Adrenal gland (tissue), 9 donors: ENCODE measurements at regions not wholly inside any gene's neighbourhood (a gene's known extent, or its start where the extent isn't known, plus 50 kb on each side); places are given as distances from the start of the nearest gene placed in this dataset.

Experiments
- DNase-seq, 7 donors: peaks; one replicate each; pipeline ENCODE4 v3.0.0-alpha.2; 2019 to 2020
- H3K27ac ChIP-seq, 5 donors: fragments of 200-600 bp; sonication (generic) in 4 of 5; 1 replicate in 3 of 5; 2 replicates in 2 of 5; pipeline versions ENCODE4 v1.5.1 to v1.8.0; 2016 to 2020; ENCODE audit warnings: mild to moderate bottlenecking in 1 of 5
- H3K27me3 ChIP-seq: fragments of 200-600 bp; 2 replicates; pipeline ENCODE4 v1.8.0; 2021
- H3K36me3 ChIP-seq, 2 donors: fragments of 200-600 bp; replicated peaks in 1 of 2; 1 replicate in 1 of 2; 2 replicates in 1 of 2; pipeline versions ENCODE4 v1.5.1 to v1.8.0; 2018 to 2022
- H3K4me1 ChIP-seq, 2 donors: fragments of 200-600 bp; replicated peaks in 1 of 2; 1 replicate in 1 of 2; 2 replicates in 1 of 2; pipeline versions ENCODE4 v1.5.1 to v1.8.0; 2018 to 2021
- H3K4me3 ChIP-seq, 4 donors: fragments of 200-600 bp; sonication (generic) in 3 of 4; one replicate each; pipeline ENCODE4 v1.5.1; 2016 to 2018
- H3K9me3 ChIP-seq, 3 donors: fragments of 200-600 bp; sonication (generic) in 1 of 3; replicated peaks in 1 of 3; 1 replicate in 2 of 3; 2 replicates in 1 of 3; pipeline versions ENCODE4 v1.5.1 to v1.8.0; 2016 to 2021
- POLR2A ChIP-seq, 2 donors: fragments of 450-650 bp; IDR thresholded peaks; one replicate each; pipeline ENCODE4 v1.6.1; 2017; ENCODE audit warnings: antibody characterized with exemption in 2 of 2, mild to moderate bottlenecking in 2 of 2, moderate library complexity in 1 of 2
- WGBS, 4 donors: extraction: QIAGEN DNeasy Blood & Tissue Kit in 2 of 4; methylation state at CpG; one replicate each; pipeline versions ENCODE4 v1.1.5 to v1.1.7; 2013 to 2017; 5-methylcytosine and 5-hydroxymethylcytosine counted together
- intact Hi-C, 2 donors: fragments of 100-400 bp; cut with DNase I; formaldehyde crosslinking; loops; one replicate each; pipeline versions ENCODE4 v1.14.1 to v1.15.0; 2022 to 2023
- TF ChIP-seq, protein P1 (sequence below), 6 experiments: fragments of 450-650 bp in 4 of 6; fragments of 200-600 bp in 2 of 6; sonication (generic) in 1 of 6; IDR thresholded peaks; 1 replicate in 5 of 6; 2 replicates in 1 of 6; pipeline versions ENCODE4 v1.5.1 to v1.8.0; 2016 to 2021; ENCODE audit warnings: antibody characterized with exemption in 6 of 6, mild to moderate bottlenecking in 2 of 6, moderate library complexity in 1 of 6
- donor health status: healthy with polysubstance abuse.
- donor health status: Bipolar disorder and iron deficiency.
- donor health status: DM: yes; HTN: yes; CAD: no.
- donor health status: DM: no; HTN: no; CAD: no.
- donor health status: DM: no; HTN: no; CAD: no.

DNA sequence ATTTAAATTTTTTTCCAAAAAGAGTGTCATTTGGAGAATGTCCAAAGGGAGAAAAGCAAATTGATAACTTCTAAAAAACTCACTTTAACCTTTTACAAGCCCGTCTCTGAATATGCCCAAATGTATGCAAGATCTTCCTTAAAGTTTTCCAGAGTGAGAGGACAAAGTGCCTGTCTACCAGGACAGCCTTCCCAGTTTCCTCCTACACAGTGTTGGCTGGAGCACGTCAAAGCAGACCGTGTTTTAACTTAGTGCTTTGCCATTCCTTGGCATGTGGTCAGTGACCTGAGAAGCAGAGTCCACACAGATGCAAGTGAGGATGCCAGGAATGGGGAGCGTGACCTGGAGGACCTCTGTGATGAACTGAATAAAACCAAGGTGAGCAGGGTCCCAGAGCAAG is 245.7 kb downstream of the FAM43A start:
- 54 to 77% (median 71%) methylated on average over 4 of the region's 4 CpGs for WGBS, 4 donors
- Histone ChIP-seq H3K9me3 (no peaks in the 10 kb centered on the region), H3K4me1 (peaks cover 14 to 29% of the 10 kb centered on the region in 2 donors), H3K27me3 (no peaks in the 10 kb centered on the region), H3K4me3 (no peak overlapping the region), H3K36me3 (no peaks in the 10 kb centered on the region), H3K27ac (peak overlapping the region; percentile 13 to 85 (median 39))
- intact Hi-C loops: no loop called here
- peak in 1 of 7 donors; percentile 26 for DNase-seq
- TF ChIP-seq, protein P1, sequence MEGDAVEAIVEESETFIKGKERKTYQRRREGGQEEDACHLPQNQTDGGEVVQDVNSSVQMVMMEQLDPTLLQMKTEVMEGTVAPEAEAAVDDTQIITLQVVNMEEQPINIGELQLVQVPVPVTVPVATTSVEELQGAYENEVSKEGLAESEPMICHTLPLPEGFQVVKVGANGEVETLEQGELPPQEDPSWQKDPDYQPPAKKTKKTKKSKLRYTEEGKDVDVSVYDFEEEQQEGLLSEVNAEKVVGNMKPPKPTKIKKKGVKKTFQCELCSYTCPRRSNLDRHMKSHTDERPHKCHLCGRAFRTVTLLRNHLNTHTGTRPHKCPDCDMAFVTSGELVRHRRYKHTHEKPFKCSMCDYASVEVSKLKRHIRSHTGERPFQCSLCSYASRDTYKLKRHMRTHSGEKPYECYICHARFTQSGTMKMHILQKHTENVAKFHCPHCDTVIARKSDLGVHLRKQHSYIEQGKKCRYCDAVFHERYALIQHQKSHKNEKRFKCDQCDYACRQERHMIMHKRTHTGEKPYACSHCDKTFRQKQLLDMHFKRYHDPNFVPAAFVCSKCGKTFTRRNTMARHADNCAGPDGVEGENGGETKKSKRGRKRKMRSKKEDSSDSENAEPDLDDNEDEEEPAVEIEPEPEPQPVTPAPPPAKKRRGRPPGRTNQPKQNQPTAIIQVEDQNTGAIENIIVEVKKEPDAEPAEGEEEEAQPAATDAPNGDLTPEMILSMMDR (IDR thresholded peaks at IDR 0.05): no peak
- no peak for TF ChIP-seq POLR2A (IDR thresholded peaks at IDR 0.05)

DNA sequence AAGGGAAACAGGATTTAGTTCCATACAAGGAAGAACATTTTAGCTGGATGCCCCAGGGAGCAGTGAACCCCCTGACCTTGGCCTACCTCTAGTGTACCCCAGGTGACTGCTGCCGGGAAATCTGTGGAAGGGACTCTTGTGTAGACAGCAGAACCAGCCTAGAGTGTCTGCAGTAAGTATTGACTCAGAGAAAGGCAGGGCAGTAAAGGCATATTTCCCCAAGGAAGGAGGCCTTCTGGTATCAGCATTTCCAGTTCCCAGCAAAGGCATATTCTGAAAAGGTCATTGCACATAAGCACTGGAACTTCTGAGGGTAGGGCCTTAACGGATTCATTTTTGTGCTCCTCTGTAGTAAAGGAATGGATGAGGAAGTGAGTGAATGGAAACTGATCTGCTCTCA is 246.2 kb downstream of the FAM43A start:
- no peak for DNase-seq
- Histone ChIP-seq H3K9me3 (no peaks in the 10 kb centered on the region), H3K27ac (peak overlapping the region in 3 of 5 donors; percentile 39 to 85 (median 75)), H3K4me1 (peaks cover 14 to 29% of the 10 kb centered on the region in 2 donors), H3K27me3 (no peaks in the 10 kb centered on the region), H3K36me3 (no peaks in the 10 kb centered on the region), H3K4me3 (no peak overlapping the region)
- intact Hi-C loops: no loop called here
- TF ChIP-seq POLR2A (IDR thresholded peaks at IDR 0.05): no peak
- TF ChIP-seq, protein P1 (IDR thresholded peaks at IDR 0.05): no peak
- 84 to 97% (median 88%) methylated on average over 2 of the region's 2 CpGs for WGBS, 4 donors

DNA sequence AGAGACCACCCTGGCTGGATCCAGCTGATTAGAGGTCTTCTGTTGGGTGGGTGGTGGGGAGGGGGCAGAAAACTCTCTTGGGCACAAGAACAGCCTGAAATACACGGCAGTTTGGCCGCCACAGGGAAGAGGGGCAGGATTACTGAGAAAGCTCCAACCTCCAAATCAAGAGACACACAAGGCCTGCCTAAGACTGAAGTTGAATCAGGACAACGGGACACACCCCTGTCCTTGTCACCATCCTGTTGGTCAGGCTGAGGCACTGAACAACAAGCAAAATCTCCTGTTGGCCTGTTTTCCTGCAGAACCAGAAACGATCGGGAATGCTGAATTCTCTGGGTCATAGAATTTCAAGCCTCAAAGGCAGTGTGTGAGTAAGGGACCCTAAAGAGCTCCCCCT is 247.8 kb downstream of the FAM43A start:
- Histone ChIP-seq H3K4me1 (peaks cover 15 to 32% of the 10 kb centered on the region in 2 donors), H3K27ac (no peak overlapping the region), H3K9me3 (no peaks in the 10 kb centered on the region), H3K27me3 (no peaks in the 10 kb centered on the region), H3K4me3 (no peak overlapping the region), H3K36me3 (no peaks in the 10 kb centered on the region)
- DNase-seq: no peak
- intact Hi-C loops: no loop called here
- TF ChIP-seq, protein P1 (IDR thresholded peaks at IDR 0.05): no peak
- no peak for TF ChIP-seq POLR2A (IDR thresholded peaks at IDR 0.05)
- 90 to 97% (median 92%) methylated on average over 5 of the region's 5 CpGs for WGBS, 4 donors

GRCh38 chr3:194935061-194935460 is 249.4 kb downstream of the FAM43A start:
- no peak overlapping the region for H3K27ac ChIP-seq
- H3K4me1 ChIP-seq: peaks cover 24 to 35% of the 10 kb centered on the region in 2 donors
- H3K27me3 ChIP-seq: no peaks in the 10 kb centered on the region
- no peak overlapping the region for H3K4me3 ChIP-seq
- H3K36me3 ChIP-seq: no peaks in the 10 kb centered on the region
- TF ChIP-seq POLR2A (IDR thresholded peaks at IDR 0.05): no peak
- 74 to 82% (median 80%) methylated on average over 4 of the region's 4 CpGs for WGBS, 4 donors
- peak in 2 of 7 donors; percentile 23 to 59 for DNase-seq
- no peaks in the 10 kb centered on the region for H3K9me3 ChIP-seq
- intact Hi-C loops: no loop called here
